NCI-H2107 (cell line): ENCODE measurements at regions not wholly inside any gene's neighbourhood (a gene's known extent, or its start where the extent isn't known, plus 50 kb on each side); places are given as distances from the start of the nearest gene placed in this dataset.

Experiments
- DNase-seq: peaks from one replicate; lab custom pipeline; 2025; lab: John Stamatoyannopoulos, UW

- no peak for DNase-seq
Observed at GRCh38 chr2:134122610-134123009, 131.3 kb upstream of the MGAT5 start.

- DNase-seq, result no peak
Observed at GRCh38 chr2:134123332-134123731, 130.5 kb upstream of the MGAT5 start.

- no peak for DNase-seq
Observed at GRCh38 chr2:134124047-134124753, 129.7 kb upstream of the MGAT5 start.

GRCh38 chr2:134127496-134127895, 126.4 kb upstream of the MGAT5 start:
- no peak for DNase-seq

- DNase-seq, result no peak
Observed at GRCh38 chr2:134128746-134129145, 125.1 kb upstream of the MGAT5 start.

- DNase-seq, result no peak
Observed at GRCh38 chr2:134129900-134130537, 123.9 kb upstream of the MGAT5 start.

- no peak for DNase-seq
Observed at GRCh38 chr2:134131681-134132489, 122.0 kb upstream of the MGAT5 start.

GRCh38 chr2:134132490-134132857, 121.4 kb upstream of the MGAT5 start:
- no peak for DNase-seq

GRCh38 chr2:134133622-134134312, 120.1 kb upstream of the MGAT5 start:
- no peak for DNase-seq

- no peak for DNase-seq
Observed at GRCh38 chr2:134134313-134134706, 119.6 kb upstream of the MGAT5 start.

- no peak for DNase-seq
Observed at GRCh38 chr2:134134827-134135226, 119.0 kb upstream of the MGAT5 start.

- DNase-seq, result no peak
Observed at GRCh38 chr2:134135793-134136192, 118.1 kb upstream of the MGAT5 start.

GRCh38 chr2:134136731-134137130, 117.1 kb upstream of the MGAT5 start:
- DNase-seq, result no peak

GRCh38 chr2:134137182-134137611, 116.7 kb upstream of the MGAT5 start:
- no peak for DNase-seq

- no peak for DNase-seq
Observed at GRCh38 chr2:134138115-134138514, 115.8 kb upstream of the MGAT5 start.

GRCh38 chr2:134139611-134140010, 114.3 kb upstream of the MGAT5 start:
- no peak for DNase-seq

- no peak for DNase-seq
Observed at GRCh38 chr2:134140251-134140661, 113.6 kb upstream of the MGAT5 start.

- no peak for DNase-seq
Observed at GRCh38 chr2:134141598-134142340, 112.1 kb upstream of the MGAT5 start.

GRCh38 chr2:134142341-134142738, 111.5 kb upstream of the MGAT5 start:
- DNase-seq, result no peak

GRCh38 chr2:134142903-134143302, 111.0 kb upstream of the MGAT5 start:
- DNase-seq, result no peak

GRCh38 chr2:134143568-134143967, 110.3 kb upstream of the MGAT5 start:
- no peak for DNase-seq
